ENCODE measurements at regions not wholly inside any gene's neighbourhood (a gene's known extent, or its start where the extent isn't known, plus 50 kb on each side); places are given as distances from the start of the nearest gene placed in this dataset.

GRCh38 chr2:122077771-122078170 is 322.3 kb downstream of the TSN start:
- TF ChIP-seq POLR2A (IDR thresholded peaks at IDR 0.05; ENCODE audit: low read depth, low read length) (no peak), POLR2AphosphoS5 (IDR thresholded peaks at IDR 0.05; ENCODE audit: low read depth, low read length) (no peak)
